Neuronal stem cell (in vitro differentiated cells): ENCODE measurements at regions not wholly inside any gene's neighbourhood (a gene's known extent, or its start where the extent isn't known, plus 50 kb on each side); places are given as distances from the start of the nearest gene placed in this dataset.

ENCODE experiments used
- DNase-seq: peaks from one replicate; pipeline ENCODE4 v3.0.0-alpha.2; 2013; ENCODE audit warnings: low spot score
- H2AFZ ChIP-seq: one replicate; pipeline ENCODE4 v1.6.1; 2013; ENCODE audit warnings: mild to moderate bottlenecking, low read length, inconsistent platforms
- H2AK5ac ChIP-seq: 2 replicates; pipeline ENCODE4 v1.6.1; 2013; ENCODE audit warnings: low read depth, mild to moderate bottlenecking, inconsistent platforms, low read length, moderate library complexity, mixed read lengths
- H2BK120ac ChIP-seq: 2 replicates; pipeline ENCODE4 v1.6.1; 2013; ENCODE audit warnings: low read depth, mild to moderate bottlenecking, inconsistent platforms, low read length, moderate library complexity, mixed read lengths
- H2BK12ac ChIP-seq: one replicate; pipeline ENCODE4 v1.6.1; 2013; ENCODE audit warnings: low read length, inconsistent platforms
- H2BK15ac ChIP-seq: 2 replicates; pipeline ENCODE4 v1.6.1; 2013; ENCODE audit warnings: mild to moderate bottlenecking, low read length, inconsistent platforms, mixed read lengths
- H2BK5ac ChIP-seq: one replicate; pipeline ENCODE4 v1.6.1; 2013; ENCODE audit warnings: inconsistent platforms, mild to moderate bottlenecking, low read length, moderate library complexity
- H3K14ac ChIP-seq: one replicate; pipeline ENCODE4 v1.6.1; 2013; ENCODE audit warnings: low read length, inconsistent platforms
- H3K18ac ChIP-seq: 2 replicates; pipeline ENCODE4 v1.6.1; 2013; ENCODE audit warnings: low read length, inconsistent platforms
- H3K23ac ChIP-seq: 2 replicates; pipeline ENCODE4 v1.6.1; 2013; ENCODE audit warnings: low read depth, mild to moderate bottlenecking, mixed read lengths, low read length, inconsistent platforms; ENCODE audit not compliant: poor library complexity
- H3K27ac ChIP-seq: replicated peaks from 3 replicates; pipeline ENCODE4 v1.5.1; 2013; ENCODE audit warnings: low read length, inconsistent platforms
- H3K27me3 ChIP-seq, 3 experiments: 2 replicates each; pipeline ENCODE4 v1.6.1; 2013; ENCODE audit warnings: low read length in 3 of 3, mild to moderate bottlenecking in 2 of 3, inconsistent platforms in 1 of 3, low read depth in 1 of 3, mixed read lengths in 1 of 3, moderate library complexity in 1 of 3; ENCODE audit not compliant: control insufficient read depth in 3 of 3, insufficient read depth in 3 of 3
- H3K36me3 ChIP-seq, 2 donors: replicated peaks in 1 of 2; 2 replicates each; pipeline ENCODE4 v1.6.1; 2013; ENCODE audit warnings: low read length in 2 of 2; ENCODE audit not compliant: control insufficient read depth in 2 of 2, insufficient read depth in 2 of 2
- H3K4ac ChIP-seq: 2 replicates; pipeline ENCODE4 v1.6.1; 2013; ENCODE audit warnings: inconsistent platforms, mild to moderate bottlenecking, low read length, moderate library complexity
- H3K4me1 ChIP-seq, 2 donors: 1 replicate in 1 of 2; 2 replicates in 1 of 2; pipeline ENCODE4 v1.6.1; 2013; ENCODE audit warnings: low read length in 2 of 2, low read depth in 1 of 2; ENCODE audit not compliant: control insufficient read depth in 2 of 2, insufficient read depth in 1 of 2
- H3K4me2 ChIP-seq: one replicate; pipeline ENCODE4 v1.6.1; 2013; ENCODE audit warnings: mild to moderate bottlenecking, low read length, inconsistent platforms; ENCODE audit not compliant: insufficient read depth, poor library complexity, severe bottlenecking
- H3K4me3 ChIP-seq, 2 donors: 2 replicates each; pipeline ENCODE4 v1.5.1; 2013; ENCODE audit warnings: low read length in 2 of 2, mild to moderate bottlenecking in 2 of 2, inconsistent platforms in 1 of 2, moderate library complexity in 1 of 2
- H3K79me1 ChIP-seq: one replicate; pipeline ENCODE4 v1.6.1; 2013; ENCODE audit warnings: low read depth, mild to moderate bottlenecking, inconsistent platforms, low read length, moderate library complexity
- H3K9ac ChIP-seq: one replicate; pipeline ENCODE4 v1.6.1; 2013; ENCODE audit warnings: mild to moderate bottlenecking, low read depth, low read length, inconsistent platforms; ENCODE audit not compliant: poor library complexity
- H3K9me3 ChIP-seq, 2 donors: replicated peaks in 1 of 2; 2 replicates each; pipeline versions ENCODE3 to v1.6.1; 2013; ENCODE audit warnings: low read length in 2 of 2, mild to moderate bottlenecking in 2 of 2, inconsistent platforms in 1 of 2, low read depth in 1 of 2, mixed read lengths in 1 of 2, moderate library complexity in 1 of 2; ENCODE audit not compliant: control insufficient read depth in 2 of 2, insufficient read depth in 1 of 2
- H4K8ac ChIP-seq: one replicate; pipeline ENCODE4 v1.6.1; 2013; ENCODE audit warnings: low read depth, mild to moderate bottlenecking, inconsistent platforms, low read length, moderate library complexity
- H4K91ac ChIP-seq: one replicate; pipeline ENCODE4 v1.6.1; 2013; ENCODE audit warnings: low read length, low read depth, mild to moderate bottlenecking, inconsistent platforms; ENCODE audit not compliant: poor library complexity
- WGBS, 2 donors: extraction: QIAGEN DNeasy Blood & Tissue Kit; methylation state at CpG; one replicate each; pipeline ENCODE4 v1.1.7; 2013; ENCODE audit warnings: missing lambda C conversion rate in 2 of 2, mixed read lengths in 1 of 2; ENCODE audit not compliant: insufficient read length in 2 of 2, insufficient replicate concordance in 1 of 2; ENCODE audit errors: extremely low coverage in 2 of 2; 5-methylcytosine and 5-hydroxymethylcytosine counted together

GRCh38 chr12:104852896-104853295, 105.2 kb downstream of the SLC41A2 start:
- DNase-seq: no peak
- Histone ChIP-seq H2BK15ac (no peak overlapping the region), H3K27ac (no peak overlapping the region), H3K4me3 (no peak overlapping the region), H4K91ac (no peak overlapping the region), H3K79me1 (no peaks in the 10 kb centered on the region), H3K9ac (no peak overlapping the region), H3K4me2 (no peak overlapping the region), H3K36me3 (no peaks in the 10 kb centered on the region), H4K8ac (no peak overlapping the region), H2BK12ac (no peak overlapping the region), H2AFZ (no peak overlapping the region), H3K4ac (no peak overlapping the region), H2AK5ac (no peak overlapping the region), H3K23ac (no peak overlapping the region), H3K18ac (no peak overlapping the region), H3K4me1 (no peaks in the 10 kb centered on the region), H3K9me3 (no peaks in the 10 kb centered on the region), H2BK120ac (no peak overlapping the region), H3K14ac (no peak overlapping the region), H2BK5ac (no peak overlapping the region), H3K27me3 (no peaks in the 10 kb centered on the region)
- WGBS, 2 donors: no CpG with 5 or more reads among the region's 2 CpGs

- DNase-seq: no peak
- no peaks in the 10 kb centered on the region for H3K27me3 ChIP-seq
- no CpG with 5 or more reads among the region's 2 CpGs for WGBS, 2 donors
These were observed 106.0 kb downstream of the SLC41A2 start for GRCh38 chr12:104852102-104852501.

GRCh38 chr12:104850781-104851180, 107.3 kb downstream of the SLC41A2 start:
- no peaks in the 10 kb centered on the region for H3K9me3 ChIP-seq
- no peak overlapping the region for H3K14ac ChIP-seq
- no peak overlapping the region for H3K4me2 ChIP-seq
- H3K27me3 ChIP-seq: no peaks in the 10 kb centered on the region
- H2AFZ ChIP-seq: no peak overlapping the region
- H3K4me3 ChIP-seq: no peak overlapping the region
- H2BK15ac ChIP-seq: no peak overlapping the region
- no peak overlapping the region for H3K9ac ChIP-seq
- H3K18ac ChIP-seq: no peak overlapping the region
- H3K36me3 ChIP-seq: no peaks in the 10 kb centered on the region
- H4K8ac ChIP-seq: no peak overlapping the region
- no peak overlapping the region for H4K91ac ChIP-seq
- H3K79me1 ChIP-seq: no peaks in the 10 kb centered on the region
- no peak overlapping the region for H3K23ac ChIP-seq
- H3K27ac ChIP-seq: no peak overlapping the region
- DNase-seq: no peak
- no peak overlapping the region for H2BK12ac ChIP-seq
- H3K4me1 ChIP-seq: no peaks in the 10 kb centered on the region
- H2BK5ac ChIP-seq: no peak overlapping the region
- no peak overlapping the region for H2AK5ac ChIP-seq
- H3K4ac ChIP-seq: no peak overlapping the region
- H2BK120ac ChIP-seq: no peak overlapping the region

More at GRCh38 chr12:104852102-104852501, 106.0 kb downstream of the SLC41A2 start:
- Histone ChIP-seq H3K18ac (no peak overlapping the region), H2BK15ac (no peak overlapping the region), H2BK12ac (no peak overlapping the region), H3K9me3 (no peaks in the 10 kb centered on the region), H3K4me3 (no peak overlapping the region), H2BK5ac (no peak overlapping the region), H3K14ac (no peak overlapping the region), H3K79me1 (no peaks in the 10 kb centered on the region), H3K4ac (no peak overlapping the region), H2BK120ac (no peak overlapping the region), H2AFZ (no peak overlapping the region), H3K4me1 (no peaks in the 10 kb centered on the region), H4K8ac (no peak overlapping the region), H3K4me2 (no peak overlapping the region), H3K23ac (no peak overlapping the region), H4K91ac (no peak overlapping the region), H3K36me3 (no peaks in the 10 kb centered on the region), H3K27ac (no peak overlapping the region), H2AK5ac (no peak overlapping the region), H3K9ac (no peak overlapping the region)

- no peak overlapping the region for H2AFZ ChIP-seq
- no peaks in the 10 kb centered on the region for H3K9me3 ChIP-seq
- no peaks in the 10 kb centered on the region for H3K36me3 ChIP-seq
- H3K4me2 ChIP-seq: no peak overlapping the region
- no peak for DNase-seq
- no peak overlapping the region for H3K18ac ChIP-seq
- H4K8ac ChIP-seq: no peak overlapping the region
- no peak overlapping the region for H2AK5ac ChIP-seq
- no peak overlapping the region for H3K14ac ChIP-seq
- no peak overlapping the region for H4K91ac ChIP-seq
- no peak overlapping the region for H3K9ac ChIP-seq
- no peak overlapping the region for H3K23ac ChIP-seq
- H3K27me3 ChIP-seq: no peaks in the 10 kb centered on the region
- no CpG with 5 or more reads among the region's 2 CpGs for WGBS, 2 donors
- H3K79me1 ChIP-seq: no peaks in the 10 kb centered on the region
- no peak overlapping the region for H2BK12ac ChIP-seq
- no peaks in the 10 kb centered on the region for H3K4me1 ChIP-seq
- no peak overlapping the region for H3K4me3 ChIP-seq
- H3K27ac ChIP-seq: no peak overlapping the region
- no peak overlapping the region for H3K4ac ChIP-seq
- no peak overlapping the region for H2BK120ac ChIP-seq
- H2BK15ac ChIP-seq: no peak overlapping the region
- no peak overlapping the region for H2BK5ac ChIP-seq
These were observed 111.9 kb downstream of the SLC41A2 start for GRCh38 chr12:104846056-104846767.
